BJ (cell line): ENCODE measurements at regions not wholly inside any gene's neighbourhood (a gene's known extent, or its start where the extent isn't known, plus 50 kb on each side); places are given as distances from the start of the nearest gene placed in this dataset.

Experiments
- CTCF ChIA-PET: fragments of 350-600 bp; formaldehyde crosslinking; extraction: SDS; loops from one replicate; lab custom pipeline; 2021; ENCODE audit warnings: antibody characterized with exemption, inconsistent platforms; lab: Yijun Ruan, JAX
- POLR2A ChIA-PET: fragments of 300-600 bp; sonication (Branson Sonifier 250); formaldehyde crosslinking; extraction: SDS; loops from one replicate; lab custom pipeline; 2021; ENCODE audit warnings: antibody characterized with exemption; lab: Charles Lee
- DNase-seq: peaks from one replicate; pipeline ENCODE4 v3.0.0-alpha.2; 2011; ENCODE audit warnings: low read depth
- H3K27me3 ChIP-seq: 2 replicates; pipeline ENCODE4 v1.6.0; 2011; ENCODE audit warnings: low read length; ENCODE audit not compliant: control insufficient read depth, insufficient read depth
- H3K36me3 ChIP-seq: 2 replicates; pipeline ENCODE4 v1.5.1; 2011; ENCODE audit warnings: low read length; ENCODE audit not compliant: control insufficient read depth, insufficient read depth
- H3K4me3 ChIP-seq: 2 replicates; pipeline ENCODE4 v1.5.1; 2011; ENCODE audit warnings: low read depth, mild to moderate bottlenecking, control low read depth, low read length
- CTCF ChIP-seq: IDR thresholded peaks from 2 replicates; pipeline ENCODE4 v1.5.1; 2011; ENCODE audit warnings: low read depth, mild to moderate bottlenecking, control low read depth, inconsistent platforms, low read length, moderate library complexity; ENCODE audit not compliant: insufficient read depth

- CTCF ChIA-PET: no interaction called here
- Histone ChIP-seq H3K4me3 (no peak overlapping the region), H3K27me3 (no peaks in the 10 kb centered on the region), H3K36me3 (no peaks in the 10 kb centered on the region)
- DNase-seq: no peak
- POLR2A ChIA-PET: no interaction called here
- no peak for TF ChIP-seq CTCF
Measured at GRCh38 chr13:86788616-86789015, 882.6 kb upstream of the SLITRK5 start.

- no peak for DNase-seq
- CTCF ChIA-PET: no interaction called here
- H3K27me3 ChIP-seq: no peaks in the 10 kb centered on the region
- TF ChIP-seq CTCF: no peak
- no peaks in the 10 kb centered on the region for H3K36me3 ChIP-seq
- H3K4me3 ChIP-seq: no peak overlapping the region
- POLR2A ChIA-PET: no interaction called here
Measured at GRCh38 chr13:86792153-86792651, 879.0 kb upstream of the SLITRK5 start.

GRCh38 chr13:86795858-86796257 is 875.3 kb upstream of the SLITRK5 start:
- H3K27me3 ChIP-seq: no peaks in the 10 kb centered on the region
- H3K36me3 ChIP-seq: no peaks in the 10 kb centered on the region
- no peak for TF ChIP-seq CTCF
- POLR2A ChIA-PET: no interaction called here
- no peak overlapping the region for H3K4me3 ChIP-seq
- no peak for DNase-seq
- CTCF ChIA-PET: no interaction called here

- no peak for TF ChIP-seq CTCF
- H3K27me3 ChIP-seq: no peaks in the 10 kb centered on the region
- ChIA-PET POLR2A (no interaction called here), CTCF (interaction anchor here (1.7 kb wide), 1 partner anchor 10 kb away, joined by 4 read pairs; no protein-coding TSS in a partner anchor)
- no peak overlapping the region for H3K4me3 ChIP-seq
- DNase-seq: no peak
- no peaks in the 10 kb centered on the region for H3K36me3 ChIP-seq
Measured at GRCh38 chr13:86810361-86810760, 860.8 kb upstream of the SLITRK5 start.

GRCh38 chr13:86813198-86813597 is 858.0 kb upstream of the SLITRK5 start:
- TF ChIP-seq CTCF: no peak
- no peak for DNase-seq
- CTCF ChIA-PET: no interaction called here
- POLR2A ChIA-PET: no interaction called here
- Histone ChIP-seq H3K27me3 (no peaks in the 10 kb centered on the region), H3K4me3 (no peak overlapping the region), H3K36me3 (no peaks in the 10 kb centered on the region)
